WTC11 (cell line): ENCODE measurements at regions not wholly inside any gene's neighbourhood (a gene's known extent, or its start where the extent isn't known, plus 50 kb on each side); places are given as distances from the start of the nearest gene placed in this dataset.

Experiments used
- EMX1 ChIP-seq: fragments of 250-450 bp; sonication (Bioruptor Pico); IDR thresholded peaks from 2 replicates; pipeline ENCODE4 v1.8.0; 2021; ENCODE audit warnings: mild to moderate bottlenecking
- ETV6 ChIP-seq: sonication (generic); formaldehyde crosslinking; IDR thresholded peaks from 2 replicates; pipeline ENCODE4 v1.8.1; 2022; ENCODE audit warnings: mild to moderate bottlenecking, missing genetic modification reagents
- FOXJ3 ChIP-seq: sonication (generic); formaldehyde crosslinking; IDR thresholded peaks from 2 replicates; pipeline ENCODE4 v1.9.0; 2021; ENCODE audit warnings: missing genetic modification reagents, mild to moderate bottlenecking, borderline replicate concordance
- NR3C1 ChIP-seq: sonication (generic); formaldehyde crosslinking; conservative IDR thresholded peaks from 2 replicates; pipeline ENCODE4 v1.8.1; 2023; ENCODE audit warnings: low read depth, mild to moderate bottlenecking, missing genetic modification reagents
- SMAD3 ChIP-seq: sonication (generic); formaldehyde crosslinking; IDR thresholded peaks from 2 replicates; pipeline ENCODE4 v1.8.0; 2022; ENCODE audit warnings: missing genetic modification reagents, mild to moderate bottlenecking, borderline replicate concordance
- TF ChIP-seq, protein P1 (sequence below): fragments of 200-600 bp; IDR thresholded peaks from 2 replicates; pipeline ENCODE4 v1.8.0; 2022; ENCODE audit warnings: antibody characterized with exemption
- TF ChIP-seq, protein P2 (sequence below): sonication (generic); formaldehyde crosslinking; IDR thresholded peaks from 2 replicates; pipeline ENCODE4 v1.8.1; 2023; ENCODE audit warnings: mild to moderate bottlenecking, missing genetic modification reagents
- TF ChIP-seq, protein P3 (sequence below): sonication (generic); formaldehyde crosslinking; IDR thresholded peaks from 2 replicates; pipeline ENCODE4 v1.8.1; 2023; ENCODE audit warnings: mild to moderate bottlenecking, moderate library complexity, missing genetic modification reagents
- TF ChIP-seq, protein P4 (sequence below): sonication (generic); formaldehyde crosslinking; IDR thresholded peaks from 2 replicates; pipeline ENCODE4 v1.8.0; 2023; ENCODE audit warnings: missing genetic modification reagents

DNA sequence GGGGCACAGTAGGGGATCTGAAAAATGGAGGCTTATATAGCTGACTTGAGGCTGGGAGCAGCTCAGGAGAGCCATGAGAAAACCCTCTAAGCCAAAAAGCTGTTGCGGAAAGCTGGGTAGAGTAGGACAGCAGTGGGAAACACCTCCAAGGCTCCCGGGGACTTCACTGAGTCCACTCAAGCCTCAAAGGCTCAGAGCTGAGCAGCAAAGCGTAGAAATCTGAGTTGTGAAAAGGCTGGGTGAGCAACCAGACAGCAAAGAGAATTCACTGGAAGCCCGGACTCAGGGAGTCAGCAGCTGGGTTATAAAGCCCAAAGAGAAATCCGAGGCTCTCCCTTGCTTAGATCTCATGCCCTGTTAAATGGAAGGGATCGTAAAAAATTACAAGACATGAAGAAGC lies 905.0 kb downstream of the EFNB2 start:
- TF ChIP-seq, protein P1, sequence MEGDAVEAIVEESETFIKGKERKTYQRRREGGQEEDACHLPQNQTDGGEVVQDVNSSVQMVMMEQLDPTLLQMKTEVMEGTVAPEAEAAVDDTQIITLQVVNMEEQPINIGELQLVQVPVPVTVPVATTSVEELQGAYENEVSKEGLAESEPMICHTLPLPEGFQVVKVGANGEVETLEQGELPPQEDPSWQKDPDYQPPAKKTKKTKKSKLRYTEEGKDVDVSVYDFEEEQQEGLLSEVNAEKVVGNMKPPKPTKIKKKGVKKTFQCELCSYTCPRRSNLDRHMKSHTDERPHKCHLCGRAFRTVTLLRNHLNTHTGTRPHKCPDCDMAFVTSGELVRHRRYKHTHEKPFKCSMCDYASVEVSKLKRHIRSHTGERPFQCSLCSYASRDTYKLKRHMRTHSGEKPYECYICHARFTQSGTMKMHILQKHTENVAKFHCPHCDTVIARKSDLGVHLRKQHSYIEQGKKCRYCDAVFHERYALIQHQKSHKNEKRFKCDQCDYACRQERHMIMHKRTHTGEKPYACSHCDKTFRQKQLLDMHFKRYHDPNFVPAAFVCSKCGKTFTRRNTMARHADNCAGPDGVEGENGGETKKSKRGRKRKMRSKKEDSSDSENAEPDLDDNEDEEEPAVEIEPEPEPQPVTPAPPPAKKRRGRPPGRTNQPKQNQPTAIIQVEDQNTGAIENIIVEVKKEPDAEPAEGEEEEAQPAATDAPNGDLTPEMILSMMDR: no peak
- no peak for TF ChIP-seq NR3C1 (CRISPR knock-in tag)
- TF ChIP-seq ETV6: no peak
- TF ChIP-seq, protein P2, sequence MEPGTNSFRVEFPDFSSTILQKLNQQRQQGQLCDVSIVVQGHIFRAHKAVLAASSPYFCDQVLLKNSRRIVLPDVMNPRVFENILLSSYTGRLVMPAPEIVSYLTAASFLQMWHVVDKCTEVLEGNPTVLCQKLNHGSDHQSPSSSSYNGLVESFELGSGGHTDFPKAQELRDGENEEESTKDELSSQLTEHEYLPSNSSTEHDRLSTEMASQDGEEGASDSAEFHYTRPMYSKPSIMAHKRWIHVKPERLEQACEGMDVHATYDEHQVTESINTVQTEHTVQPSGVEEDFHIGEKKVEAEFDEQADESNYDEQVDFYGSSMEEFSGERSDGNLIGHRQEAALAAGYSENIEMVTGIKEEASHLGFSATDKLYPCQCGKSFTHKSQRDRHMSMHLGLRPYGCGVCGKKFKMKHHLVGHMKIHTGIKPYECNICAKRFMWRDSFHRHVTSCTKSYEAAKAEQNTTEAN (CRISPR knock-in tag): no peak
- no peak for TF ChIP-seq EMX1 (CRISPR knock-in tag)
- TF ChIP-seq SMAD3 (CRISPR knock-in tag): no peak
- TF ChIP-seq, protein P3, sequence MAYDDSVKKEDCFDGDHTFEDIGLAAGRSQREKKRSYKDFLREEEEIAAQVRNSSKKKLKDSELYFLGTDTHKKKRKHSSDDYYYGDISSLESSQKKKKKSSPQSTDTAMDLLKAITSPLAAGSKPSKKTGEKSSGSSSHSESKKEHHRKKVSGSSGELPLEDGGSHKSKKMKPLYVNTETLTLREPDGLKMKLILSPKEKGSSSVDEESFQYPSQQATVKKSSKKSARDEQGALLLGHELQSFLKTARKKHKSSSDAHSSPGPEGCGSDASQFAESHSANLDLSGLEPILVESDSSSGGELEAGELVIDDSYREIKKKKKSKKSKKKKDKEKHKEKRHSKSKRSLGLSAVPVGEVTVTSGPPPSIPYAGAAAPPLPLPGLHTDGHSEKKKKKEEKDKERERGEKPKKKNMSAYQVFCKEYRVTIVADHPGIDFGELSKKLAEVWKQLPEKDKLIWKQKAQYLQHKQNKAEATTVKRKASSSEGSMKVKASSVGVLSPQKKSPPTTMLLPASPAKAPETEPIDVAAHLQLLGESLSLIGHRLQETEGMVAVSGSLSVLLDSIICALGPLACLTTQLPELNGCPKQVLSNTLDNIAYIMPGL (CRISPR knock-in tag): no peak
- no peak for TF ChIP-seq FOXJ3 (CRISPR knock-in tag)
- TF ChIP-seq, protein P4, sequence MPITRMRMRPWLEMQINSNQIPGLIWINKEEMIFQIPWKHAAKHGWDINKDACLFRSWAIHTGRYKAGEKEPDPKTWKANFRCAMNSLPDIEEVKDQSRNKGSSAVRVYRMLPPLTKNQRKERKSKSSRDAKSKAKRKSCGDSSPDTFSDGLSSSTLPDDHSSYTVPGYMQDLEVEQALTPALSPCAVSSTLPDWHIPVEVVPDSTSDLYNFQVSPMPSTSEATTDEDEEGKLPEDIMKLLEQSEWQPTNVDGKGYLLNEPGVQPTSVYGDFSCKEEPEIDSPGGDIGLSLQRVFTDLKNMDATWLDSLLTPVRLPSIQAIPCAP (CRISPR knock-in tag): no peak
